Hepatocyte (in vitro differentiated cells): ENCODE measurements at regions not wholly inside any gene's neighbourhood (a gene's known extent, or its start where the extent isn't known, plus 50 kb on each side); places are given as distances from the start of the nearest gene placed in this dataset.

Experiments used
- EZH2 ChIP-seq: fragments of 200-600 bp; sonication (generic); IDR thresholded peaks from 2 replicates; pipeline ENCODE4 v1.6.1; 2016; ENCODE audit warnings: antibody characterized with exemption, mild to moderate bottlenecking, borderline replicate concordance
- EZH2phosphoT487 ChIP-seq: fragments of 200-600 bp; sonication (generic); IDR thresholded peaks from one replicate; pipeline ENCODE4 v1.6.1; 2018; ENCODE audit warnings: antibody characterized with exemption, mild to moderate bottlenecking, low read depth, moderate library complexity; ENCODE audit not compliant: unreplicated experiment, severe bottlenecking
- TF ChIP-seq, protein P1 (sequence below): fragments of 200-600 bp; sonication (generic); IDR thresholded peaks from 2 replicates; pipeline ENCODE4 v1.5.1; 2016; ENCODE audit warnings: antibody characterized with exemption, mild to moderate bottlenecking; ENCODE audit not compliant: poor library complexity

DNA sequence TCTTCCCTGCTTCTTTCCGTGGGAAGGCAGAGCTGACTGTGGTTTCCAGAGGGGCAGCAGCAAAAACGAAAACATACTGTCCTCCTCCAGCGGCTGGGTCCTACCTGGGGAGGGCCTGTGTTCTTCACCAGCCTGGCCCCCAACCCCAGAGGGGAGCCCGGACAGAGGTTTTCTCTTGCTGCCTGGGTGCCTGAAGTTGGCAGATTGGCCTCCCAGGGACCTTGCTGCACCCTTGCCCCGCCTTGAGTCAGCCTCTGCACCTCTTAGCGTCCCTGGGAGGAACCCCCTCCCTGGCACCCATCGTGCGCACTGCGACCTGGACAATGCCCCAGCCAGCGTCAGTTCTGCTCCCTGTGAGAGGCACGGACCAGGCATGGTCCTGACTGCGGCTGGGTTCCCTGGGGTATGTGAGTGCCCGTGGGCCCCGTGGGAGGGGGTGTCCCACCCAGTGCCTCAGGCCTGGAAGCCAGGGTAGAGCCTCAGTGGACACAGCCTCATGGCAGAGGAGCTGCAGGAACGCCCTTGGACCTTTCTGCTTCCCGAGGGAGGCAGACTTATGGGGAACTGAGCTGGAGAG lies 56.8 kb upstream of the PRR23E start:
- TF ChIP-seq, protein P1, sequence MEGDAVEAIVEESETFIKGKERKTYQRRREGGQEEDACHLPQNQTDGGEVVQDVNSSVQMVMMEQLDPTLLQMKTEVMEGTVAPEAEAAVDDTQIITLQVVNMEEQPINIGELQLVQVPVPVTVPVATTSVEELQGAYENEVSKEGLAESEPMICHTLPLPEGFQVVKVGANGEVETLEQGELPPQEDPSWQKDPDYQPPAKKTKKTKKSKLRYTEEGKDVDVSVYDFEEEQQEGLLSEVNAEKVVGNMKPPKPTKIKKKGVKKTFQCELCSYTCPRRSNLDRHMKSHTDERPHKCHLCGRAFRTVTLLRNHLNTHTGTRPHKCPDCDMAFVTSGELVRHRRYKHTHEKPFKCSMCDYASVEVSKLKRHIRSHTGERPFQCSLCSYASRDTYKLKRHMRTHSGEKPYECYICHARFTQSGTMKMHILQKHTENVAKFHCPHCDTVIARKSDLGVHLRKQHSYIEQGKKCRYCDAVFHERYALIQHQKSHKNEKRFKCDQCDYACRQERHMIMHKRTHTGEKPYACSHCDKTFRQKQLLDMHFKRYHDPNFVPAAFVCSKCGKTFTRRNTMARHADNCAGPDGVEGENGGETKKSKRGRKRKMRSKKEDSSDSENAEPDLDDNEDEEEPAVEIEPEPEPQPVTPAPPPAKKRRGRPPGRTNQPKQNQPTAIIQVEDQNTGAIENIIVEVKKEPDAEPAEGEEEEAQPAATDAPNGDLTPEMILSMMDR, result no peak
- TF ChIP-seq EZH2 (no peak), EZH2phosphoT487 (no peak)
